ENCODE measurements at regions not wholly inside any gene's neighbourhood (a gene's known extent, or its start where the extent isn't known, plus 50 kb on each side); places are given as distances from the start of the nearest gene placed in this dataset.
"Not testable (repeated sequence)": the region's sequence is repeated elsewhere in the genome, so short reads cannot be mapped to it uniquely, and the experiment has no call there.

DNA sequence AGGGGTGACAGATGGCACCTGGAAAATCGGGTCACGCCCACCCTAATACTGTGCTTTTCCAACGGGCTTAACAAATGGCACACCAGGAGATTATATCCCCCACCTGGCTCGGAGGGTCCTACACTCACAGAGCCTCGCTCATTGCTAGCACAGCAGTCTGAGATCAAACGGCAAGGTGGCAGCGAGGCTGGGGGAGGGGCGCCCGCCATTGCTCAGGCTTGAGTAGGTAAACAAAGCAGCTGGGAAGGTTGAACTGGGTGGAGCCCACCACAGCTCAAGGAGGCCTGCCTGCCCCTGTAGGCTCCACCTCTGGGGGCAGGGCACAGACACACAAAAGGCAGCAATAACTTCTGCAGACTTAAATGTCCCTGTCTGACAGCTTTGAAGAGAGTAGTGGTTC, 346.8 kb downstream of the EIPR1 start:
- TF ChIP-seq, protein P1, sequence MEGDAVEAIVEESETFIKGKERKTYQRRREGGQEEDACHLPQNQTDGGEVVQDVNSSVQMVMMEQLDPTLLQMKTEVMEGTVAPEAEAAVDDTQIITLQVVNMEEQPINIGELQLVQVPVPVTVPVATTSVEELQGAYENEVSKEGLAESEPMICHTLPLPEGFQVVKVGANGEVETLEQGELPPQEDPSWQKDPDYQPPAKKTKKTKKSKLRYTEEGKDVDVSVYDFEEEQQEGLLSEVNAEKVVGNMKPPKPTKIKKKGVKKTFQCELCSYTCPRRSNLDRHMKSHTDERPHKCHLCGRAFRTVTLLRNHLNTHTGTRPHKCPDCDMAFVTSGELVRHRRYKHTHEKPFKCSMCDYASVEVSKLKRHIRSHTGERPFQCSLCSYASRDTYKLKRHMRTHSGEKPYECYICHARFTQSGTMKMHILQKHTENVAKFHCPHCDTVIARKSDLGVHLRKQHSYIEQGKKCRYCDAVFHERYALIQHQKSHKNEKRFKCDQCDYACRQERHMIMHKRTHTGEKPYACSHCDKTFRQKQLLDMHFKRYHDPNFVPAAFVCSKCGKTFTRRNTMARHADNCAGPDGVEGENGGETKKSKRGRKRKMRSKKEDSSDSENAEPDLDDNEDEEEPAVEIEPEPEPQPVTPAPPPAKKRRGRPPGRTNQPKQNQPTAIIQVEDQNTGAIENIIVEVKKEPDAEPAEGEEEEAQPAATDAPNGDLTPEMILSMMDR (IDR thresholded peaks at IDR 0.05; ENCODE audit: low read depth, low read length): not testable (repeated sequence)
- not testable (repeated sequence) for TF ChIP-seq EZH2phosphoT487 (IDR thresholded peaks at IDR 0.05; ENCODE audit: low read depth)
